D721Med (cell line): ENCODE measurements at regions not wholly inside any gene's neighbourhood (a gene's known extent, or its start where the extent isn't known, plus 50 kb on each side); places are given as distances from the start of the nearest gene placed in this dataset.

Experiments used
- DNase-seq: peaks from one replicate; pipeline ENCODE4 v3.0.0; 2011; ENCODE audit warnings: low spot score; ENCODE audit not compliant: insufficient read length
- FAIRE-seq: peaks from 2 replicates; lab custom pipeline; 2011; peaks lifted over from hg19 to GRCh38; lab: Jason Lieb, UNC
- TF ChIP-seq, protein P1 (sequence below): IDR thresholded peaks from 2 replicates; pipeline ENCODE4 v1.5.1; 2012; ENCODE audit warnings: mild to moderate bottlenecking, control low read depth; ENCODE audit not compliant: insufficient read depth; ENCODE audit errors: missing control alignments

DNA sequence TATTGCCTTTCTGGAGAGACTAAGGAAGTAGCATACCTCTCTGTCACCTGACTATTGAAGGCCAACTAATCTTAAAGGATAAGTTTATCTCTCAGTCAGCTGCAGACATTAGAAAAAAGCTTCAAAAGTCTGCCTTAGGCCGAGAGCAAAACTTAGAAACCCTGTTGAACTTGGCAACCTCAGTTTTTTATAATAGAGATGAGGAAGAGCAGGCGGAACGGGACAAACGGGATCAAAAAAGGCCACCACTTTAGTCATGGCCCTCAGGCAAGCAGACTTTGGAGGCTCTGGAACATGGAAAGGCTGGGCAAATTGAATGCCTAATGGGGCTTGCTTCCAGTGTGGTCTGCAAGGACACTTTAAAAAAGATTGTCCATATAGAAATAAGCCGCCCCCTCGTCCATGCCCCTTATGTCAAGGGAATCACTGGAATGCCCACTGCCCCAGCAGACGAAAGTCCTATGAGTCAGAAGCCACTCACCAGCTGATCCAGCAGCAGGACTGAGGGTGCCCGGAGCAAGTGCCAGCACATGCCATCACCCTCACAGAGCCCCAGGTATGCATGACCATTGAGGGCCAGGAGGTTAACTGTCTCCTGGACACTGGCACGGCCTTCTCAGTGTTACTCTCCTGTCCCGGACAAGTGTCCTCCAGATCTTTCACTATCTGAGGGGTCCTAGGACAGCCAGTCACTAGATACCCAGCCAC is 61.5 kb upstream of the FAM98A start:
- DNase-seq (no peak), FAIRE-seq (no peak)
- TF ChIP-seq, protein P1, sequence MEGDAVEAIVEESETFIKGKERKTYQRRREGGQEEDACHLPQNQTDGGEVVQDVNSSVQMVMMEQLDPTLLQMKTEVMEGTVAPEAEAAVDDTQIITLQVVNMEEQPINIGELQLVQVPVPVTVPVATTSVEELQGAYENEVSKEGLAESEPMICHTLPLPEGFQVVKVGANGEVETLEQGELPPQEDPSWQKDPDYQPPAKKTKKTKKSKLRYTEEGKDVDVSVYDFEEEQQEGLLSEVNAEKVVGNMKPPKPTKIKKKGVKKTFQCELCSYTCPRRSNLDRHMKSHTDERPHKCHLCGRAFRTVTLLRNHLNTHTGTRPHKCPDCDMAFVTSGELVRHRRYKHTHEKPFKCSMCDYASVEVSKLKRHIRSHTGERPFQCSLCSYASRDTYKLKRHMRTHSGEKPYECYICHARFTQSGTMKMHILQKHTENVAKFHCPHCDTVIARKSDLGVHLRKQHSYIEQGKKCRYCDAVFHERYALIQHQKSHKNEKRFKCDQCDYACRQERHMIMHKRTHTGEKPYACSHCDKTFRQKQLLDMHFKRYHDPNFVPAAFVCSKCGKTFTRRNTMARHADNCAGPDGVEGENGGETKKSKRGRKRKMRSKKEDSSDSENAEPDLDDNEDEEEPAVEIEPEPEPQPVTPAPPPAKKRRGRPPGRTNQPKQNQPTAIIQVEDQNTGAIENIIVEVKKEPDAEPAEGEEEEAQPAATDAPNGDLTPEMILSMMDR: no peak

DNA sequence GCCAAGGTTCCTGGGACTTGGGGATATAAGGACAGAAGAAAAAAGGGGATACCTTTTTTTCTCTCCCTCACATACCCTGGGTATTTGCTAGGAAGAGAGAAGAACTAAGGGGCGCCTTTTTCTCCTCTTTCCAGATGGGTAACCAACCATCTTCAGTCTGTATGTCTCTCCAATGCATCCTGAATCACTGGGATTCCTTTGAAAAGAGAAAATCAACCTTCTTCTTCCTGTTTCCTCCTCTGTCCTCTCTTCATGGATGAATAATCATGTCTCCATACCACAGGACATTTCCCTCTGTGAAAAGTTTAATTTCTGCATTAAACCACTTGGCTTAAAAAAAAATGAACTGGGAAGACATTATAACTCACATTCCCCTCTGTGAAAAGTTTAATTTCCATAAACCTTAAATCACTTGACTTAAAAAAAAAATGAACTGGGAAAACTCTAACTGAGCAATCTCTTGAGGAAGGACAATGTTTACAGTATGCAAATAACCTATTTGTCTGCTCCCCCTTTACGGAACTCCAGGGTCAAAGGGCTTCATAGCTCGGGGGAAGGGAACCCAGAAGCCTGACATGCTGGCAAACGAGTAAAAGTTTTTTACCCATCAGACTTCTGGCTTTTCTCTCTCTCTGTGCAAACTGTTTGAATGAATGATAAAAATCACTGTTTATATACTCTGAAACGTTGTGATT is 56.7 kb upstream of the FAM98A start:
- DNase-seq (no peak), FAIRE-seq (no peak)
- TF ChIP-seq, protein P1: no peak

DNA sequence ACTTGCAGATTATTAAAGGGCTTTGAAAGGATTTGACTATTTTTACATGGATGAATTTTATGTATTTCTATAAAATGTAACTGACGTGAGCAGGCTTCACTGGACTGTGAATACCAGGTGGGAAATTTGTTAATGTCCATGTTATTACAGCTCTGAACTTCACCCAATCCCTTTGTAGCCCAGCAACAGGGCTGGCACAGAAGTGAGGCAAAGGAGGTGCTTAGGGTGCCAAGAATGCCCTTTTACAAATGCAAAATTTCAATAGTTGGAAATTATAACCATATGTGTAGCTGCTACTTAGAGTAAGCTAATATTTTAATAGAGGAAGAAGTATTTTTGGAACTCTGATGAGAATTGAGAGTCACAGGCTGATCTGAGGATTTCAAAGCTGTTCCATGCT is 53.7 kb upstream of the FAM98A start:
- TF ChIP-seq, protein P1: no peak
- DNase-seq (no peak), FAIRE-seq (no peak)

DNA sequence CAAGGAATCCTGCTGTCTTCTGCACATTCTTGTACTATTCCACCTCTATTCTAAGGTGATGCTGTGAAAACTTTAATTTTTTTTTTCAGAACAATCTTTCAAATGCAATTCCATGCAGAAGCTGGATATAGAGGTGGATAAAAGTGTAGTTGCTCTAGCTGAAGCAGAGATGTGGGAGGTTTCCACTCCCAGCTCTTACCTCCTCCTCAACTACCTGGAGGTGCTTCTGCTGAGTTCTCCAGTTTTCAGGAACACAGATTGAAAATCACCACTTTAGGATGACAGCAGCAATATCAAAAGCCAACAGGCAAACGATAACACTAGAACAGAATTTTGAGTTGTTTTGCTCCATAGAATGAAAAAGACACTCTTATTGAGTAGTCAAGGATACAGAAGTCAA is 51.1 kb upstream of the FAM98A start:
- no peak for DNase-seq
- TF ChIP-seq, protein P1: no peak
- no peak for FAIRE-seq
